SK-N-SH (cell line): ENCODE measurements at regions not wholly inside any gene's neighbourhood (a gene's known extent, or its start where the extent isn't known, plus 50 kb on each side); places are given as distances from the start of the nearest gene placed in this dataset.

Source experiments
- CTCF ChIA-PET: fragments of 300-600, 350-600 bp; formaldehyde crosslinking; extraction: SDS; loops from one replicate; lab custom pipeline; 2021; lab: Yijun Ruan, JAX
- POLR2A ChIA-PET: fragments of 350-600 bp; sonication (Branson Sonifier 250); formaldehyde crosslinking; extraction: SDS; loops from one replicate; lab custom pipeline; 2020; ENCODE audit warnings: antibody characterized with exemption, inconsistent platforms; lab: Yijun Ruan, JAX
- DNase-seq: peaks from one replicate; pipeline ENCODE4 v3.0.0; 2012
- H2AFZ ChIP-seq: fragments of 200-600 bp; sonication (generic); 2 replicates; pipeline ENCODE4 v1.8.1; 2016; ENCODE audit warnings: antibody characterized with exemption, mild to moderate bottlenecking, low read depth
- H3F3A ChIP-seq: fragments of 200-600 bp; sonication (generic); replicated peaks from 2 replicates; pipeline ENCODE3; 2016; ENCODE audit warnings: antibody characterized with exemption, mild to moderate bottlenecking; ENCODE audit not compliant: insufficient read depth
- H3K27ac ChIP-seq, 2 experiments: fragments of 200-500 bp in 1 of 2; fragments of 200-600 bp in 1 of 2; sonication (Bioruptor generic) in 1 of 2; sonication (generic), shearing (Covaris generic) in 1 of 2; 2 replicates each; pipeline versions ENCODE4 v1.5.1 to v1.6.1; 2014 to 2016; ENCODE audit warnings: low read depth in 2 of 2, inconsistent platforms in 1 of 2, low read length in 1 of 2, mild to moderate bottlenecking in 1 of 2, mixed read lengths in 1 of 2
- H3K27me3 ChIP-seq: fragments of 200-600 bp; sonication (generic), shearing (Covaris generic); 2 replicates; pipeline ENCODE4 v1.6.1; 2016; ENCODE audit warnings: mixed run types; ENCODE audit not compliant: insufficient read depth
- H3K36me3 ChIP-seq, 2 experiments: fragments of 200-500 bp in 1 of 2; fragments of 200-600 bp in 1 of 2; sonication (Bioruptor generic) in 1 of 2; sonication (generic) in 1 of 2; replicated peaks in 1 of 2; 2 replicates each; pipeline versions ENCODE3 to v1.5.1; 2014 to 2016; ENCODE audit warnings: low read length in 1 of 2, mild to moderate bottlenecking in 1 of 2; ENCODE audit not compliant: insufficient read depth in 2 of 2, control insufficient read depth in 1 of 2
- H3K4me1 ChIP-seq, 2 experiments: fragments of 200-500 bp in 1 of 2; fragments of 200-600 bp in 1 of 2; sonication (Bioruptor generic) in 1 of 2; sonication (generic), shearing (Covaris generic) in 1 of 2; 2 replicates each; pipeline versions ENCODE4 v1.5.1 to v1.6.1; 2014 to 2016; ENCODE audit warnings: low read depth in 1 of 2, low read length in 1 of 2, mixed run types in 1 of 2; ENCODE audit not compliant: insufficient read depth in 2 of 2, control insufficient read depth in 1 of 2
- H3K4me2 ChIP-seq: fragments of 200-600 bp; sonication (generic), shearing (Covaris generic); 2 replicates; pipeline ENCODE4 v1.6.1; 2017; ENCODE audit warnings: mixed run types
- H3K4me3 ChIP-seq, 2 experiments: fragments of 200-500 bp in 1 of 2; fragments of 200-600 bp in 1 of 2; sonication (Bioruptor generic) in 1 of 2; sonication (generic), shearing (Covaris generic) in 1 of 2; 2 replicates each; pipeline versions ENCODE4 v1.5.1 to v1.8.1; 2014 to 2016; ENCODE audit warnings: low read depth in 2 of 2, inconsistent platforms in 1 of 2, low read length in 1 of 2, mild to moderate bottlenecking in 1 of 2, mixed read lengths in 1 of 2, moderate library complexity in 1 of 2
- H3K79me2 ChIP-seq: fragments of 200-600 bp; sonication (generic); 2 replicates; pipeline ENCODE4 v1.8.1; 2017; ENCODE audit warnings: mild to moderate bottlenecking; ENCODE audit not compliant: insufficient read depth
- H3K9ac ChIP-seq: fragments of 200-600 bp; sonication (generic); 2 replicates; pipeline ENCODE4 v1.6.1; 2017; ENCODE audit warnings: mixed run types
- H3K9me2 ChIP-seq: fragments of 200-600 bp; sonication (generic); 2 replicates; pipeline ENCODE4 v1.6.1; 2017; ENCODE audit warnings: mixed run types
- H3K9me3 ChIP-seq: fragments of 200-600 bp; sonication (generic); 2 replicates; pipeline ENCODE4 v1.6.1; 2017; ENCODE audit warnings: mixed run types, mild to moderate bottlenecking, moderate library complexity
- H4K20me1 ChIP-seq: fragments of 200-600 bp; sonication (generic); 2 replicates; pipeline ENCODE4 v1.6.1; 2017; ENCODE audit warnings: mild to moderate bottlenecking, mixed run types; ENCODE audit not compliant: insufficient read depth
- CHD2 ChIP-seq: fragments of 150-350 bp; IDR thresholded peaks from 2 replicates; pipeline ENCODE4 v1.6.1; 2018; ENCODE audit warnings: low read length; ENCODE audit not compliant: partially characterized antibody
- ELF1 ChIP-seq: IDR thresholded peaks from 2 replicates; pipeline ENCODE4 v1.4.0; 2012
- FOSL2 ChIP-seq: IDR thresholded peaks from 2 replicates; pipeline ENCODE4 v1.4.0; 2012; ENCODE audit warnings: low read depth, mild to moderate bottlenecking, moderate library complexity, borderline replicate concordance
- FOXJ3 ChIP-seq: sonication (generic); formaldehyde crosslinking; IDR thresholded peaks from 2 replicates; pipeline ENCODE4 v1.5.1; 2020; ENCODE audit warnings: mild to moderate bottlenecking, missing genetic modification reagents
- GATA2 ChIP-seq: sonication (generic); formaldehyde crosslinking; IDR thresholded peaks from 2 replicates; pipeline ENCODE4 v1.5.0; 2020; ENCODE audit warnings: mild to moderate bottlenecking, missing genetic modification reagents
- JUND ChIP-seq: IDR thresholded peaks from 2 replicates; pipeline ENCODE4 v1.4.0; 2012
- MXI1 ChIP-seq: IDR thresholded peaks from 2 replicates; pipeline ENCODE4 v1.6.1; 2012; ENCODE audit warnings: mild to moderate bottlenecking, low read depth, low read length, improper control_type of control experiment
- PBX3 ChIP-seq: IDR thresholded peaks from 2 replicates; pipeline ENCODE4; 2012
- RCOR1 ChIP-seq: fragments of 150-350 bp; IDR thresholded peaks from 2 replicates; pipeline ENCODE4 v1.6.1; 2017; ENCODE audit warnings: antibody characterized with exemption, low read length
- REST ChIP-seq: IDR thresholded peaks from 2 replicates; pipeline ENCODE4 v1.6.1; 2012; ENCODE audit warnings: mild to moderate bottlenecking, low read depth, low read length, moderate library complexity
- SIN3A ChIP-seq: IDR thresholded peaks from 2 replicates; pipeline ENCODE4 v1.6.1; 2012; ENCODE audit warnings: low read depth, mild to moderate bottlenecking, low read length, moderate library complexity, borderline replicate concordance
- SMC3 ChIP-seq: IDR thresholded peaks from 2 replicates; pipeline ENCODE4 v1.6.1; 2012; ENCODE audit warnings: low read depth, low read length, improper control_type of control experiment
- TCF12 ChIP-seq: IDR thresholded peaks from 2 replicates; pipeline ENCODE4 v1.4.0; 2012
- TEAD4 ChIP-seq: IDR thresholded peaks from 2 replicates; pipeline ENCODE4 v1.4.0; 2012; ENCODE audit warnings: mild to moderate bottlenecking, borderline replicate concordance; ENCODE audit not compliant: insufficient read depth
- USF1 ChIP-seq: IDR thresholded peaks from 2 replicates; pipeline ENCODE4 v1.4.0; 2012; ENCODE audit warnings: low read depth, borderline replicate concordance
- USF2 ChIP-seq: fragments of 150-350 bp; IDR thresholded peaks from 2 replicates; pipeline ENCODE4 v1.6.1; 2017; ENCODE audit warnings: antibody characterized with exemption, low read length, low read depth, borderline replicate concordance
- ZBTB33 ChIP-seq: IDR thresholded peaks from 2 replicates; pipeline ENCODE4 v1.4.0; 2012; ENCODE audit warnings: low read depth, borderline replicate concordance
- WGBS: methylation state at CpG from one replicate; pipeline ENCODE4 v1.1.6; 2017; ENCODE audit warnings: low lambda C conversion rate; 5-methylcytosine and 5-hydroxymethylcytosine counted together

- TF ChIP-seq PBX3 (no peak), GATA2 (CRISPR knock-in tag) (no peak), JUND (no peak), SIN3A (no peak)
Measured at GRCh38 chr6:117142995-117143394, 122.4 kb upstream of the VGLL2 start (continued).

GRCh38 chr6:117143647-117144046, 121.7 kb upstream of the VGLL2 start:
- POLR2A ChIA-PET, result no interaction called here
- Histone ChIP-seq H3K27me3 (no peaks in the 10 kb centered on the region), H4K20me1 (no peaks in the 10 kb centered on the region), H3K9me2 (no peaks in the 10 kb centered on the region), H3K4me2 (no peak overlapping the region), H3F3A (no peaks in the 10 kb centered on the region), H3K4me3 (no peak overlapping the region), H2AFZ (no peak overlapping the region), H3K9me3 (no peaks in the 10 kb centered on the region), H3K27ac (no peak overlapping the region), H3K9ac (no peak overlapping the region), H3K79me2 (no peaks in the 10 kb centered on the region), H3K4me1 (no peaks in the 10 kb centered on the region), H3K36me3 (no peaks in the 10 kb centered on the region)
- TF ChIP-seq ZBTB33, result no peak
- no peak for TF ChIP-seq FOSL2
- no peak for TF ChIP-seq PBX3
- no peak for TF ChIP-seq TEAD4
- 1% methylated on average over 2 of the region's 2 CpGs for WGBS
- CTCF ChIA-PET, result no interaction called here
- no peak for DNase-seq

GRCh38 chr6:117145940-117146339, 119.4 kb upstream of the VGLL2 start:
- 0% methylated on average over 2 of the region's 2 CpGs for WGBS
- TF ChIP-seq REST, result no peak
- TF ChIP-seq MXI1, result no peak
- TF ChIP-seq SMC3, result no peak
- TF ChIP-seq TCF12, result no peak
- no peak for TF ChIP-seq USF1
- TF ChIP-seq USF2, result no peak
- TF ChIP-seq FOXJ3 (CRISPR knock-in tag), result no peak
- TF ChIP-seq ELF1, result no peak
- TF ChIP-seq CHD2, result no peak
- TF ChIP-seq RCOR1, result no peak

More at GRCh38 chr6:117145940-117146339, 119.4 kb upstream of the VGLL2 start:
- H3K4me3 ChIP-seq, result no peak overlapping the region
- H3K27me3 ChIP-seq, result no peaks in the 10 kb centered on the region
- no peak overlapping the region for H3K4me2 ChIP-seq
- H3K27ac ChIP-seq, result no peak overlapping the region
- POLR2A ChIA-PET, result no interaction called here
- H3K4me1 ChIP-seq, result no peaks in the 10 kb centered on the region
- H3K9ac ChIP-seq, result no peak overlapping the region
- DNase-seq, result no peak
- H3K9me3 ChIP-seq, result no peaks in the 10 kb centered on the region
- H2AFZ ChIP-seq, result no peak overlapping the region
- no peaks in the 10 kb centered on the region for H3K9me2 ChIP-seq
- H3K79me2 ChIP-seq, result no peaks in the 10 kb centered on the region
- no peaks in the 10 kb centered on the region for H3K36me3 ChIP-seq
- CTCF ChIA-PET, result interaction anchor here (0.6 kb wide), 1 partner anchor 1472 kb away, joined by 3 read pairs; no protein-coding TSS in a partner anchor
- no peaks in the 10 kb centered on the region for H4K20me1 ChIP-seq
- H3F3A ChIP-seq, result no peaks in the 10 kb centered on the region
